OCI-LY1 (cell line): ENCODE measurements at regions not wholly inside any gene's neighbourhood (a gene's known extent, or its start where the extent isn't known, plus 50 kb on each side); places are given as distances from the start of the nearest gene placed in this dataset.

ENCODE experiments used
- CTCF ChIP-seq: fragments of 200-600 bp; sonication (generic), shearing (Covaris generic); IDR thresholded peaks from 2 replicates; pipeline ENCODE4 v1.5.1; 2017; ENCODE audit warnings: mild to moderate bottlenecking, antibody characterized with exemption, low read length, moderate library complexity, mixed read lengths
- EZH2 ChIP-seq: fragments of 200-600 bp; sonication (generic), shearing (Covaris generic); IDR thresholded peaks from 2 replicates; pipeline ENCODE4 v1.8.0; 2017; ENCODE audit warnings: borderline replicate concordance, mixed run types, mild to moderate bottlenecking, antibody characterized with exemption, low read length, moderate library complexity, mixed read lengths

GRCh38 chr9:113776194-113776593, 99.9 kb upstream of the ZNF618 start:
- no peak for TF ChIP-seq CTCF
- no peak for TF ChIP-seq EZH2
